K562 (cell line): ENCODE measurements at regions not wholly inside any gene's neighbourhood (a gene's known extent, or its start where the extent isn't known, plus 50 kb on each side); places are given as distances from the start of the nearest gene placed in this dataset.

Source experiments
- ATAC-seq: fragments of 200-7000 bp; cut with Tn5 transposase; 3 replicates; pipeline ENCODE4 v1.9.1; 2020; ENCODE audit warnings: moderate library complexity
- BruUV-seq: library from RNA; stranded (reverse); fragments of 400-500 nt; replicated peaks from 2 replicates; lab custom pipeline; 2021; lab: Mats Ljungman, UMichigan
- CTCF ChIA-PET: fragments of 300-600 bp; formaldehyde crosslinking; extraction: SDS; loops from one replicate; lab custom pipeline; 2021; ENCODE audit warnings: low intra/inter-chr PET ratio; lab: Yijun Ruan, JAX
- POLR2A ChIA-PET: fragments of 300-600, 350-650 bp; sonication (Branson Sonifier 250); formaldehyde crosslinking; extraction: SDS; loops from one replicate; lab custom pipeline; 2021; ENCODE audit warnings: antibody characterized with exemption, inconsistent platforms; lab: Yijun Ruan, JAX
- DNase-seq, 4 experiments: peaks; one replicate each; pipeline versions ENCODE4 v3.0.0 to v3.0.0-alpha.2; 2011 to 2018; ENCODE audit warnings: low spot score in 3 of 4, mixed read lengths in 3 of 4; ENCODE audit errors: extremely low read depth in 1 of 4
- FAIRE-seq: peaks from 2 replicates; lab custom pipeline; 2011; peaks lifted over from hg19 to GRCh38; lab: Jason Lieb, UNC
- H2AFZ ChIP-seq: 2 replicates; pipeline ENCODE4 v1.6.0; 2011; ENCODE audit warnings: low read depth, low read length, control low read depth, inconsistent platforms
- H3K27ac ChIP-seq: fragments of 200-600 bp; 3 replicates; pipeline ENCODE4 v1.8.0; 2011; ENCODE audit warnings: low read depth, mild to moderate bottlenecking, control low read depth, inconsistent platforms, low read length, moderate library complexity, mixed read lengths; ENCODE audit errors: extremely low read depth
- H3K27me3 ChIP-seq, 2 experiments: fragments of 300-600 bp in 1 of 2; 2 replicates in 1 of 2; 3 replicates in 1 of 2; pipeline versions ENCODE4 v1.6.0 to v1.8.0; 2011; ENCODE audit warnings: inconsistent platforms in 2 of 2, low read length in 2 of 2, mild to moderate bottlenecking in 1 of 2, mixed read lengths in 1 of 2, moderate library complexity in 1 of 2; ENCODE audit not compliant: control insufficient read depth in 2 of 2, insufficient read depth in 2 of 2
- H3K36me3 ChIP-seq: fragments of 300-600 bp; 3 replicates; pipeline ENCODE4 v1.8.0; 2011; ENCODE audit warnings: mild to moderate bottlenecking, low read length, inconsistent platforms; ENCODE audit not compliant: control insufficient read depth, insufficient read depth
- H3K4me1 ChIP-seq, 2 experiments: fragments of 200-600 bp in 1 of 2; replicated peaks in 1 of 2; 2 replicates in 1 of 2; 3 replicates in 1 of 2; pipeline versions ENCODE4 v1.5.1 to v1.8.0; 2011; ENCODE audit warnings: inconsistent platforms in 2 of 2, low read length in 2 of 2, mild to moderate bottlenecking in 1 of 2, mixed read lengths in 1 of 2, moderate library complexity in 1 of 2; ENCODE audit not compliant: control insufficient read depth in 2 of 2, insufficient read depth in 2 of 2
- H3K4me2 ChIP-seq: 2 replicates; pipeline ENCODE4 v1.6.1; 2011; ENCODE audit warnings: low read length, control low read depth, inconsistent platforms, mixed read lengths; ENCODE audit not compliant: insufficient read depth
- H3K4me3 ChIP-seq: fragments of 200-600 bp; sonication (generic), shearing (Covaris generic); 2 replicates; pipeline ENCODE4 v1.5.1; 2016; ENCODE audit warnings: control low read depth, inconsistent platforms
- H3K79me2 ChIP-seq: fragments of 200-600 bp; 3 replicates; pipeline ENCODE4 v1.8.0; 2011; ENCODE audit warnings: low read length, inconsistent platforms; ENCODE audit not compliant: control insufficient read depth, insufficient read depth
- H3K9ac ChIP-seq, 2 experiments: 2 replicates each; pipeline versions ENCODE4 v1.6.0 to v1.6.1; 2011; ENCODE audit warnings: low read depth in 2 of 2, low read length in 2 of 2, control low read depth in 1 of 2, inconsistent platforms in 1 of 2, mild to moderate bottlenecking in 1 of 2, mixed read lengths in 1 of 2; ENCODE audit not compliant: insufficient read depth in 1 of 2
- H3K9me1 ChIP-seq: one replicate; pipeline ENCODE4 v1.6.0; 2011; ENCODE audit warnings: inconsistent platforms, mild to moderate bottlenecking, low read length, moderate library complexity; ENCODE audit not compliant: control insufficient read depth, insufficient read depth
- H3K9me3 ChIP-seq: replicated peaks from 2 replicates; pipeline ENCODE4 v1.5.1; 2011; ENCODE audit warnings: low read depth, low read length, inconsistent platforms; ENCODE audit not compliant: control insufficient read depth, insufficient read depth
- H4K20me1 ChIP-seq: replicated peaks from 2 replicates; pipeline ENCODE4 v1.6.1; 2011; ENCODE audit warnings: low read length, inconsistent platforms, mixed read lengths; ENCODE audit not compliant: control insufficient read depth, insufficient read depth
- C11orf30 ChIP-seq: fragments of 450-650 bp; IDR thresholded peaks from 2 replicates; pipeline ENCODE4 v1.6.1; 2016; ENCODE audit warnings: low read depth, mild to moderate bottlenecking
- ESRRB ChIP-seq: fragments of 250-450 bp; sonication (Bioruptor Pico); IDR thresholded peaks from 2 replicates; pipeline ENCODE4 v1.5.0; 2020; ENCODE audit warnings: mild to moderate bottlenecking, moderate library complexity, borderline replicate concordance
- FOXM1 ChIP-seq, 2 experiments: fragments of 450-650 bp in 1 of 2; sonication (generic) in 1 of 2; formaldehyde crosslinking in 1 of 2; IDR thresholded peaks; 2 replicates each; pipeline versions ENCODE4 v1.6.1 to v1.9.0; 2017 to 2022; ENCODE audit warnings: low read depth in 2 of 2, mild to moderate bottlenecking in 2 of 2, missing genetic modification reagents in 1 of 2, moderate library complexity in 1 of 2
- HLTF ChIP-seq: fragments of 450-650 bp; IDR thresholded peaks from 2 replicates; pipeline ENCODE4 v1.6.1; 2016
- KAT8 ChIP-seq: fragments of 450-650 bp; IDR thresholded peaks from 2 replicates; pipeline ENCODE4 v1.6.1; 2016; ENCODE audit warnings: low read depth, mild to moderate bottlenecking
- KDM2B ChIP-seq: fragments of 250-450 bp; sonication (Bioruptor Pico); IDR thresholded peaks from 2 replicates; pipeline ENCODE4 v1.8.0; 2021; ENCODE audit warnings: mild to moderate bottlenecking, moderate library complexity
- MTA2 ChIP-seq: fragments of 450-650 bp; IDR thresholded peaks from 2 replicates; pipeline ENCODE4 v1.6.1; 2016; ENCODE audit warnings: low read depth
- PCBP1 ChIP-seq: fragments of 200-400 bp; formaldehyde crosslinking; IDR thresholded peaks from 2 replicates; pipeline ENCODE4 v1.6.1; 2018; ENCODE audit warnings: mild to moderate bottlenecking, low read depth, low read length; ENCODE audit not compliant: poor library complexity, severe bottlenecking
- POLR3A ChIP-seq: IDR thresholded peaks from 2 replicates; pipeline ENCODE4 v1.6.1; 2011; ENCODE audit warnings: borderline replicate concordance, mild to moderate bottlenecking, moderate library complexity; ENCODE audit not compliant: insufficient read length, insufficient read depth; ENCODE audit errors: extremely low read depth
- SP2 ChIP-seq: IDR thresholded peaks from 2 replicates; pipeline ENCODE4 v1.6.1; 2011; ENCODE audit warnings: mild to moderate bottlenecking, low read depth, low read length, moderate library complexity; ENCODE audit not compliant: poor library complexity, severe bottlenecking; ENCODE audit errors: extremely low read depth
- WGBS: fragments of 100-300 bp; shearing (Covaris generic); methylation state at CpG from one replicate; pipeline ENCODE4 v1.1.6; 2016; ENCODE audit warnings: low coverage, mixed read lengths; ENCODE audit not compliant: insufficient coverage; ENCODE audit errors: missing lambda C conversion rate; 5-methylcytosine and 5-hydroxymethylcytosine counted together
- in situ Hi-C: fragments of 300-500 bp; cut with MboI; formaldehyde crosslinking; loops from 4 replicates; pipeline ENCODE4 v1.15.0; 2018; ENCODE audit warnings: inconsistent platforms, mixed read lengths
- intact Hi-C: fragments of 100-400 bp; cut with micrococcal nuclease; formaldehyde crosslinking; loops from 2 replicates; pipeline ENCODE4 v1.14.2; 2022
- TF ChIP-seq, protein P1 (sequence below): fragments of 250-450 bp; sonication (Bioruptor Pico); IDR thresholded peaks from 2 replicates; pipeline ENCODE4 v1.4.0; 2020; ENCODE audit warnings: mild to moderate bottlenecking, moderate library complexity, borderline replicate concordance
- TF ChIP-seq, protein P2 (sequence below): fragments of 250-450 bp; sonication (Bioruptor Pico); IDR thresholded peaks from 2 replicates; pipeline ENCODE4 v1.8.0; 2021; ENCODE audit warnings: moderate library complexity, mild to moderate bottlenecking, inconsistent platforms
- TF ChIP-seq, protein P3 (sequence below): sonication (generic); formaldehyde crosslinking; IDR thresholded peaks from 2 replicates; pipeline ENCODE4 v1.8.0; 2023; ENCODE audit warnings: missing genetic modification reagents, mild to moderate bottlenecking, borderline replicate concordance

DNA sequence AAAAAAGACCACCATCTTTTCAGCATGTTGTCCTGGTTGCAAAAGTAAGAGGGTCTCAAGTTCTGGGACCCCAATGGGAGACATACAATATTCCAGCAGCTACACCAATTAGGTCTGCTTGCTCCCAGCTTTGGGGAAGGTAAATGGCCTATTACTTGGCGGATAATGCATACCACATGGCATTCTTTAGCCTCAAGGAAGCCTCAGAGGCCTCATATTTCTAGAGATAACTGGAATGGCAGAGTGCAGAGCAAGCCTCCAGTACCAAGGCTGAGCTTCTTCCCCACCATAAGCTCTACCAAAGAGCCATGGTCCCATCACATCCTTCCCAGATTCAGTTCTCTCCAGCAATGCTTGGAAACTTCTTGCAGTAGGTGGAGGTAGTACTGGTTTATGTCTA is 493.8 kb downstream of the SHQ1 start:
- H3K27ac ChIP-seq: no peak overlapping the region
- H4K20me1 ChIP-seq: no peaks in the 10 kb centered on the region
- H3K9me1 ChIP-seq: no peaks in the 10 kb centered on the region
- ChIA-PET CTCF (no interaction called here), POLR2A (interaction anchor here (0.8 kb wide), 1 partner anchor 53 kb away, joined by 3 read pairs; no protein-coding TSS in a partner anchor)
- H3K4me3 ChIP-seq: no peak overlapping the region
- BruUV-seq: no TSS peak
- WGBS: 90% methylated on average over 1 of the region's 1 CpG
- no peak overlapping the region for H3K9ac ChIP-seq
- no peaks in the 10 kb centered on the region for H3K9me3 ChIP-seq
- H3K36me3 ChIP-seq: no peaks in the 10 kb centered on the region
- DNase-seq (no peak), FAIRE-seq (no peak), ATAC-seq (no peak)
- no peaks in the 10 kb centered on the region for H3K27me3 ChIP-seq
- no peak overlapping the region for H3K4me2 ChIP-seq
- H3K79me2 ChIP-seq: no peaks in the 10 kb centered on the region
- in situ Hi-C loops (no loop called here), intact Hi-C loops (no loop called here)
- H2AFZ ChIP-seq: 0 out of 2 replicates have a peak overlapping the region, but pooled peaks have one; percentile 51
- no peaks in the 10 kb centered on the region; a peak in 2 of 5 replicates for H3K4me1 ChIP-seq
- TF ChIP-seq, protein P1, sequence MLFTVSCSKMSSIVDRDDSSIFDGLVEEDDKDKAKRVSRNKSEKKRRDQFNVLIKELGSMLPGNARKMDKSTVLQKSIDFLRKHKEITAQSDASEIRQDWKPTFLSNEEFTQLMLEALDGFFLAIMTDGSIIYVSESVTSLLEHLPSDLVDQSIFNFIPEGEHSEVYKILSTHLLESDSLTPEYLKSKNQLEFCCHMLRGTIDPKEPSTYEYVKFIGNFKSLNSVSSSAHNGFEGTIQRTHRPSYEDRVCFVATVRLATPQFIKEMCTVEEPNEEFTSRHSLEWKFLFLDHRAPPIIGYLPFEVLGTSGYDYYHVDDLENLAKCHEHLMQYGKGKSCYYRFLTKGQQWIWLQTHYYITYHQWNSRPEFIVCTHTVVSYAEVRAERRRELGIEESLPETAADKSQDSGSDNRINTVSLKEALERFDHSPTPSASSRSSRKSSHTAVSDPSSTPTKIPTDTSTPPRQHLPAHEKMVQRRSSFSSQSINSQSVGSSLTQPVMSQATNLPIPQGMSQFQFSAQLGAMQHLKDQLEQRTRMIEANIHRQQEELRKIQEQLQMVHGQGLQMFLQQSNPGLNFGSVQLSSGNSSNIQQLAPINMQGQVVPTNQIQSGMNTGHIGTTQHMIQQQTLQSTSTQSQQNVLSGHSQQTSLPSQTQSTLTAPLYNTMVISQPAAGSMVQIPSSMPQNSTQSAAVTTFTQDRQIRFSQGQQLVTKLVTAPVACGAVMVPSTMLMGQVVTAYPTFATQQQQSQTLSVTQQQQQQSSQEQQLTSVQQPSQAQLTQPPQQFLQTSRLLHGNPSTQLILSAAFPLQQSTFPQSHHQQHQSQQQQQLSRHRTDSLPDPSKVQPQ (CRISPR knock-in tag): no peak
- TF ChIP-seq MTA2 (no peak), HLTF (no peak), PCBP1 (no peak), POLR3A (no peak), ESRRB (CRISPR knock-in tag) (no peak), KAT8 (no peak), C11orf30 (no peak), FOXM1 (IDR thresholded peaks at IDR 0.05; ENCODE audit: low read depth) (no peak), FOXM1 (CRISPR knock-in tag; IDR thresholded peaks at IDR 0.05; ENCODE audit: low read depth) (no peak), SP2 (no peak), KDM2B (no peak)
- TF ChIP-seq, protein P2, sequence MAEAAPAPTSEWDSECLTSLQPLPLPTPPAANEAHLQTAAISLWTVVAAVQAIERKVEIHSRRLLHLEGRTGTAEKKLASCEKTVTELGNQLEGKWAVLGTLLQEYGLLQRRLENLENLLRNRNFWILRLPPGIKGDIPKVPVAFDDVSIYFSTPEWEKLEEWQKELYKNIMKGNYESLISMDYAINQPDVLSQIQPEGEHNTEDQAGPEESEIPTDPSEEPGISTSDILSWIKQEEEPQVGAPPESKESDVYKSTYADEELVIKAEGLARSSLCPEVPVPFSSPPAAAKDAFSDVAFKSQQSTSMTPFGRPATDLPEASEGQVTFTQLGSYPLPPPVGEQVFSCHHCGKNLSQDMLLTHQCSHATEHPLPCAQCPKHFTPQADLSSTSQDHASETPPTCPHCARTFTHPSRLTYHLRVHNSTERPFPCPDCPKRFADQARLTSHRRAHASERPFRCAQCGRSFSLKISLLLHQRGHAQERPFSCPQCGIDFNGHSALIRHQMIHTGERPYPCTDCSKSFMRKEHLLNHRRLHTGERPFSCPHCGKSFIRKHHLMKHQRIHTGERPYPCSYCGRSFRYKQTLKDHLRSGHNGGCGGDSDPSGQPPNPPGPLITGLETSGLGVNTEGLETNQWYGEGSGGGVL (CRISPR knock-in tag): no peak
- TF ChIP-seq, protein P3, sequence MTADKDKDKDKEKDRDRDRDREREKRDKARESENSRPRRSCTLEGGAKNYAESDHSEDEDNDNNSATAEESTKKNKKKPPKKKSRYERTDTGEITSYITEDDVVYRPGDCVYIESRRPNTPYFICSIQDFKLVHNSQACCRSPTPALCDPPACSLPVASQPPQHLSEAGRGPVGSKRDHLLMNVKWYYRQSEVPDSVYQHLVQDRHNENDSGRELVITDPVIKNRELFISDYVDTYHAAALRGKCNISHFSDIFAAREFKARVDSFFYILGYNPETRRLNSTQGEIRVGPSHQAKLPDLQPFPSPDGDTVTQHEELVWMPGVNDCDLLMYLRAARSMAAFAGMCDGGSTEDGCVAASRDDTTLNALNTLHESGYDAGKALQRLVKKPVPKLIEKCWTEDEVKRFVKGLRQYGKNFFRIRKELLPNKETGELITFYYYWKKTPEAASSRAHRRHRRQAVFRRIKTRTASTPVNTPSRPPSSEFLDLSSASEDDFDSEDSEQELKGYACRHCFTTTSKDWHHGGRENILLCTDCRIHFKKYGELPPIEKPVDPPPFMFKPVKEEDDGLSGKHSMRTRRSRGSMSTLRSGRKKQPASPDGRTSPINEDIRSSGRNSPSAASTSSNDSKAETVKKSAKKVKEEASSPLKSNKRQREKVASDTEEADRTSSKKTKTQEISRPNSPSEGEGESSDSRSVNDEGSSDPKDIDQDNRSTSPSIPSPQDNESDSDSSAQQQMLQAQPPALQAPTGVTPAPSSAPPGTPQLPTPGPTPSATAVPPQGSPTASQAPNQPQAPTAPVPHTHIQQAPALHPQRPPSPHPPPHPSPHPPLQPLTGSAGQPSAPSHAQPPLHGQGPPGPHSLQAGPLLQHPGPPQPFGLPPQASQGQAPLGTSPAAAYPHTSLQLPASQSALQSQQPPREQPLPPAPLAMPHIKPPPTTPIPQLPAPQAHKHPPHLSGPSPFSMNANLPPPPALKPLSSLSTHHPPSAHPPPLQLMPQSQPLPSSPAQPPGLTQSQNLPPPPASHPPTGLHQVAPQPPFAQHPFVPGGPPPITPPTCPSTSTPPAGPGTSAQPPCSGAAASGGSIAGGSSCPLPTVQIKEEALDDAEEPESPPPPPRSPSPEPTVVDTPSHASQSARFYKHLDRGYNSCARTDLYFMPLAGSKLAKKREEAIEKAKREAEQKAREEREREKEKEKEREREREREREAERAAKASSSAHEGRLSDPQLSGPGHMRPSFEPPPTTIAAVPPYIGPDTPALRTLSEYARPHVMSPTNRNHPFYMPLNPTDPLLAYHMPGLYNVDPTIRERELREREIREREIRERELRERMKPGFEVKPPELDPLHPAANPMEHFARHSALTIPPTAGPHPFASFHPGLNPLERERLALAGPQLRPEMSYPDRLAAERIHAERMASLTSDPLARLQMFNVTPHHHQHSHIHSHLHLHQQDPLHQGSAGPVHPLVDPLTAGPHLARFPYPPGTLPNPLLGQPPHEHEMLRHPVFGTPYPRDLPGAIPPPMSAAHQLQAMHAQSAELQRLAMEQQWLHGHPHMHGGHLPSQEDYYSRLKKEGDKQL (CRISPR knock-in tag): no peak
